ENCODE measurements at regions not wholly inside any gene's neighbourhood (a gene's known extent, or its start where the extent isn't known, plus 50 kb on each side); places are given as distances from the start of the nearest gene placed in this dataset.
"Not testable (repeated sequence)": the region's sequence is repeated elsewhere in the genome, so short reads cannot be mapped to it uniquely, and the experiment has no call there.

GRCh38 chr16:16618963-16619465, 240.1 kb downstream of the NPIPA7 start:
- DNase-seq (ENCODE audit: low read depth in 2 of 2) = not testable (repeated sequence)

- not testable (repeated sequence) for DNase-seq (ENCODE audit: low read depth in 2 of 2)
These were observed 245.4 kb downstream of the NPIPA7 start for GRCh38 chr16:16624367-16624766.

- not testable (repeated sequence) for DNase-seq (ENCODE audit: low read depth in 2 of 2)
These were observed 246.2 kb downstream of the NPIPA7 start for GRCh38 chr16:16625140-16625539.

- not testable (repeated sequence) for DNase-seq (ENCODE audit: low read depth in 2 of 2)
These were observed 248.9 kb downstream of the NPIPA7 start for GRCh38 chr16:16627865-16628264.

GRCh38 chr16:16638231-16638630, 259.3 kb downstream of the NPIPA7 start:
- not testable (repeated sequence) for DNase-seq (ENCODE audit: low read depth in 2 of 2)

- DNase-seq (ENCODE audit: low read depth in 2 of 2) = not testable (repeated sequence)
These were observed 259.8 kb downstream of the NPIPA7 start for GRCh38 chr16:16638714-16639113.

- DNase-seq (ENCODE audit: low read depth in 2 of 2) = not testable (repeated sequence)
These were observed 264.9 kb downstream of the NPIPA7 start for GRCh38 chr16:16643828-16644227.

GRCh38 chr16:16648002-16648401, 269.1 kb downstream of the NPIPA7 start:
- DNase-seq (ENCODE audit: low read depth in 2 of 2) = not testable (repeated sequence)

- not testable (repeated sequence) for DNase-seq (ENCODE audit: low read depth in 2 of 2)
These were observed 293.4 kb downstream of the NPIPA7 start for GRCh38 chr16:16672180-16672812.

- not testable (repeated sequence) for DNase-seq (ENCODE audit: low read depth in 2 of 2)
These were observed 295.9 kb downstream of the NPIPA7 start for GRCh38 chr16:16674820-16675219.

GRCh38 chr16:16721849-16722248, 342.9 kb downstream of the NPIPA7 start:
- DNase-seq (ENCODE audit: low read depth in 2 of 2) = not testable (repeated sequence)

GRCh38 chr16:16722666-16723065, 343.7 kb downstream of the NPIPA7 start:
- not testable (repeated sequence) for DNase-seq (ENCODE audit: low read depth in 2 of 2)

GRCh38 chr16:16723819-16724519, 345.0 kb downstream of the NPIPA7 start:
- DNase-seq (ENCODE audit: low read depth in 2 of 2) = not testable (repeated sequence)

- not testable (repeated sequence) for DNase-seq (ENCODE audit: low read depth in 2 of 2)
These were observed 348.1 kb downstream of the NPIPA7 start for GRCh38 chr16:16727048-16727447.

GRCh38 chr16:16742573-16742972, 363.6 kb downstream of the NPIPA7 start:
- not testable (repeated sequence) for DNase-seq (ENCODE audit: low read depth in 2 of 2)

GRCh38 chr16:16754992-16755667, 376.2 kb downstream of the NPIPA7 start:
- DNase-seq (ENCODE audit: low read depth in 2 of 2) = not testable (repeated sequence)

- no peak for DNase-seq (ENCODE audit: low read depth in 2 of 2)
These were observed 384.5 kb downstream of the NPIPA7 start for GRCh38 chr16:16763449-16763848.

- DNase-seq (ENCODE audit: low read depth in 2 of 2) = not testable (repeated sequence)
These were observed 391.8 kb downstream of the NPIPA7 start for GRCh38 chr16:16770717-16771116.

- DNase-seq (ENCODE audit: low read depth in 2 of 2) = no peak
These were observed 395.4 kb downstream of the NPIPA7 start for GRCh38 chr16:16774389-16774788.

- no peak for DNase-seq (ENCODE audit: low read depth in 2 of 2)
These were observed 399.4 kb downstream of the NPIPA7 start for GRCh38 chr16:16778332-16778731.

GRCh38 chr16:16780588-16780987, 401.6 kb downstream of the NPIPA7 start:
- no peak for DNase-seq (ENCODE audit: low read depth in 2 of 2)

GRCh38 chr16:16782153-16782552, 403.2 kb downstream of the NPIPA7 start:
- no peak for DNase-seq (ENCODE audit: low read depth in 2 of 2)

All from fibroblast of skin of left quadriceps (primary cell).